Epithelial cell of esophagus (primary cell): ENCODE measurements at regions not wholly inside any gene's neighbourhood (a gene's known extent, or its start where the extent isn't known, plus 50 kb on each side); places are given as distances from the start of the nearest gene placed in this dataset.

ENCODE experiments used
- DNase-seq: peaks from one replicate; pipeline ENCODE4 v3.0.0; 2010; ENCODE audit warnings: low read depth
- H3K4me3 ChIP-seq: 2 replicates; pipeline ENCODE4 v1.5.1; 2011; ENCODE audit warnings: mild to moderate bottlenecking, low read length, control low read depth
- CTCF ChIP-seq: IDR thresholded peaks from 2 replicates; pipeline ENCODE4 v1.5.1; 2011; ENCODE audit warnings: low read depth, mild to moderate bottlenecking, low read length, control low read depth, inconsistent platforms; ENCODE audit not compliant: insufficient read depth; ENCODE audit errors: missing control alignments

DNA sequence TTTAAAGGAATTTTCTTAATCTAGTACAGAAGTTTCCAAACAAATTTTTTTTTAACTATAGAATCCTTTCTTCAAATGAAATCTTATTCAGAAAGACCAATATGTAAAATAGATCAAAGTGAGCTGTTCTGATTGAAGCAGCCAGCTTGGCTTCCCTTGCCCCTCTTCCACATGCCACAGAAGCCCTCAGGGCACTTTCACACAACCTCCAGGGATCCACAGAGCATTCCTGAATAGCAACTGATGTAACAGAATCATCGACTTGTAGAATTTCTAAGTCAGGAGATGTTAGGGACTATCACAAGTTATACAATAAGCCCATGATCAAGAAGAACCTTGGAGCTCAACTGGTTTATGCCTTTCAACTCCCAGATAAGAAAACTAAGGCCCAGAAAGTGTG, 427.8 kb upstream of the C9orf72 start:
- H3K4me3 ChIP-seq: no peak overlapping the region
- TF ChIP-seq CTCF: no peak
- no peak for DNase-seq

- DNase-seq: no peak
These were observed 431.6 kb upstream of the C9orf72 start for GRCh38 chr9:28004900-28005299.

DNA sequence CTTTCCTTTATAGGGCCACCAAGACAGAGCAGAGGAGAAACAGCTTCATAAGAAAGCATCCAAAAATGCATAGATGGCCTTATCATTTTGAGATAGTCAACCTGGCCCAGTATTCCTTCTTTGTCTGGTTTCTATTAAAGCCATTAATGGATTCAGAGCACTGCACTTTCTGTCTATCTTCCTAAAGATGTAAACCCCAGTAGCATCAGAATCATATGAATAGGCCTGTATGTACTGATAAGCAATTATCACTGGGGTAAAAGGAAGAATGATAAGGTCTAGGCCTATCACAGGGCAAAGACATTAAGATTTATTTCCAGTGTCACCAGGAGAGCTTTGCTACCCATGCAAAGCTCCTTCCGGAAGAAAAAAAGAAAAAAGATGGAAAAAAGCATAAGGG, 432.5 kb upstream of the C9orf72 start:
- TF ChIP-seq CTCF: no peak
- DNase-seq: no peak
- H3K4me3 ChIP-seq: no peak overlapping the region

More at GRCh38 chr9:28004900-28005299, 431.6 kb upstream of the C9orf72 start:
- no peak overlapping the region for H3K4me3 ChIP-seq
- TF ChIP-seq CTCF: no peak

- TF ChIP-seq CTCF: no peak
- no peak for DNase-seq
- H3K4me3 ChIP-seq: no peak overlapping the region
These were observed 434.0 kb upstream of the C9orf72 start for GRCh38 chr9:28007097-28007817.

DNA sequence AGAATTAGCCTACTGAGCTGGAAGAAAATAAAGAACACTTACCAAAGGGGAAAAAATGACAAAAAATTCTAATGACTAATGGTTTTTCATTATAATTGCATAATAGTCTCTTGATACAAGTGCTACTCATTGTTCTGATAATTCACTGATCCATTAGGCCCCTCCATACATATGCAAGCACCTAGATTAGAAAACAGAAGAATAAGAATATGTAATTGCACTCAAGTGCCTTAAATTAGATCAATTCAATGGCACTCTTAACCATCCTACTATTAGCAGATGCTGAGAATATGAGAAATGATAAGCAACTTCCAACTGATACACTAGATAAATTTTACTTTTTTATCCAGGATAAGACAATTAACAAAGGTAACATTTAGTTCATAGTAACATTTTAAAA, 440.9 kb upstream of the C9orf72 start:
- no peak for TF ChIP-seq CTCF
- no peak overlapping the region for H3K4me3 ChIP-seq
- DNase-seq: no peak

DNA sequence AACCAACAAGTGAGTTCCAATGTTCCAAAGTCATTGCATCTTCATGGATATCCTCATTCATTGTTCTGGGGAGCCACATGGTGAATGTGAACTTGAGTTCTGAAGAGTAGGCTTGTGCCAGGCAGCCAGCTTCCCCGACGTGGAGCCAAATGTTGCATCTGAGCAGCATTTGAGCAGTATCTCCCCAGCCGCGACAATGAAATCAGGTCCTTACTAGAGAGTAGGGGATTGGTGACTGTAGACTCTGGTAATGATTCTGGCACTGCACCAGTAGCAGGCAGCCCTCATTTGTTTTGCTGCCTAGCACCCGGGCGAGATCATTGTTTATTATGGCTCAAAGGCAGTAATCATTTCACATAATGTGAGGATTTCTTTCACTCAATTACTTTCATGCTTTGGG, 451.4 kb upstream of the C9orf72 start:
- no peak for TF ChIP-seq CTCF
- no peak overlapping the region for H3K4me3 ChIP-seq
- DNase-seq: no peak

- H3K4me3 ChIP-seq: no peak overlapping the region
- DNase-seq: no peak
- TF ChIP-seq CTCF: no peak
These were observed 451.9 kb upstream of the C9orf72 start for GRCh38 chr9:28025186-28025585.
